Nephron (organoid): ENCODE measurements at regions not wholly inside any gene's neighbourhood (a gene's known extent, or its start where the extent isn't known, plus 50 kb on each side); places are given as distances from the start of the nearest gene placed in this dataset.

Source experiments
- H3K27ac Mint-ChIP-seq, 3 experiments: 2 replicates each; pipeline ENCODE4 v1.8.0; 2020; ENCODE audit warnings: mixed read lengths in 3 of 3, mild to moderate bottlenecking in 2 of 3, moderate library complexity in 1 of 3
- H3K27me3 Mint-ChIP-seq: 2 replicates; pipeline ENCODE4 v1.8.0; 2021; ENCODE audit warnings: low read depth, mild to moderate bottlenecking, moderate library complexity, mixed read lengths
- H3K36me3 Mint-ChIP-seq: 2 replicates; pipeline ENCODE4 v1.8.0; 2020; ENCODE audit warnings: low read depth, mixed read lengths
- H3K4me1 Mint-ChIP-seq: 2 replicates; pipeline ENCODE4 v1.8.0; 2020; ENCODE audit warnings: mixed read lengths
- H3K4me3 Mint-ChIP-seq, 3 experiments: 2 replicates each; pipeline ENCODE4 v1.8.0; 2020; ENCODE audit warnings: mild to moderate bottlenecking in 3 of 3, mixed read lengths in 3 of 3, moderate library complexity in 2 of 3
- H3K9me3 Mint-ChIP-seq: 2 replicates; pipeline ENCODE4 v1.8.0; 2020; ENCODE audit warnings: mixed read lengths
- CTCF ChIP-seq, 3 experiments: fragments of 200-600 bp; sonication (generic); IDR thresholded peaks; one replicate each; pipeline ENCODE4 v1.5.0; 2021; ENCODE audit warnings: antibody characterized with exemption in 3 of 3; ENCODE audit not compliant: unreplicated experiment in 3 of 3

DNA sequence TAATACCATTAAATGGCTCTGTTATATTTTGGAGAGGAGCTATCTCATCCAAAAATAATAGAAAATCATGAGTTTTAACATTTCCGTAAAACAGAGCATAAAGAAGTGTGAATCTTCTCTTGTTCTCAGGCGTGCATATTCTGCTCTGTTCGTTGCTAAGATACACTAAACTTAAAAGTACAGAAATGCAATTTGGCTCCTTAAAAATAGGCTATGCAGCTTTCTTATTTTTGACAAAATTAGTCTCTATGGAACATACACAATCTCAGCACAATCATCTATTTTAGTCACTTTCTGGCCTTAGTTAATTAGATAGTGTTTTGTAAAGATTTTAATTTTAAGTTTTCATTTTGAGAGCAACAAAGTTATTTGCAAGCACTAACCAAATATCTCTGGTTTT, 79.0 kb upstream of the USP25 start:
- H3K4me3 Mint-ChIP-seq, result no peak overlapping the region
- no peaks in the 10 kb centered on the region for H3K36me3 Mint-ChIP-seq
- H3K9me3 Mint-ChIP-seq, result no peaks in the 10 kb centered on the region
- no peak overlapping the region for H3K27ac Mint-ChIP-seq
- no peaks in the 10 kb centered on the region for H3K27me3 Mint-ChIP-seq
- no peaks in the 10 kb centered on the region for H3K4me1 Mint-ChIP-seq
- TF ChIP-seq CTCF (IDR thresholded peaks at IDR 0.05; ENCODE audit: unreplicated experiment in 3 of 3), result no peak

DNA sequence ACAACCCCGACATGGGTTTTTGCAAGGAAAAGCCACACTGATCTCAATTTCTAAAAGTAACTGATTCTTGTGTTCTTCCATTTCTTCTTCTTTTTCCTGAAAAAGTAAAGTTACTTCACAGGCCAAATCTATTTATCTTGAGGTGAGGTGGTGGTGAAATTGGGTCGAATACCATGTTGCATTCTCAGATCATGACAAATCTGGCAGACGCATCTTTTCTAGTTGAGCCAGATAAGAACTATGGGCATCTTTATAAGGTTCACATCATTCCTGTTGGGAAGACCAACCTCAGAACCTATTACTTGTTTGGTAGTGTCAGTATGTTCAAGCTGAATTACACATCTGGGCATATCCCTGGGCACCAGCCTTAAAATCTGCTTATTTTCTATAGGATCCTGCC, 78.6 kb upstream of the USP25 start:
- H3K36me3 Mint-ChIP-seq, result no peaks in the 10 kb centered on the region
- H3K27ac Mint-ChIP-seq, result no peak overlapping the region
- H3K27me3 Mint-ChIP-seq, result no peaks in the 10 kb centered on the region
- no peak for TF ChIP-seq CTCF (IDR thresholded peaks at IDR 0.05; ENCODE audit: unreplicated experiment in 3 of 3)
- H3K4me3 Mint-ChIP-seq, result no peak overlapping the region
- no peaks in the 10 kb centered on the region for H3K4me1 Mint-ChIP-seq
- H3K9me3 Mint-ChIP-seq, result no peaks in the 10 kb centered on the region

GRCh38 chr21:15653710-15654109, 76.1 kb upstream of the USP25 start:
- peaks cover 2% of the 10 kb centered on the region for H3K9me3 Mint-ChIP-seq
- H3K27me3 Mint-ChIP-seq, result no peaks in the 10 kb centered on the region
- no peak overlapping the region for H3K27ac Mint-ChIP-seq
- no peaks in the 10 kb centered on the region for H3K36me3 Mint-ChIP-seq
- no peak for TF ChIP-seq CTCF (IDR thresholded peaks at IDR 0.05; ENCODE audit: unreplicated experiment in 3 of 3)
- no peaks in the 10 kb centered on the region for H3K4me1 Mint-ChIP-seq
- no peak overlapping the region for H3K4me3 Mint-ChIP-seq

DNA sequence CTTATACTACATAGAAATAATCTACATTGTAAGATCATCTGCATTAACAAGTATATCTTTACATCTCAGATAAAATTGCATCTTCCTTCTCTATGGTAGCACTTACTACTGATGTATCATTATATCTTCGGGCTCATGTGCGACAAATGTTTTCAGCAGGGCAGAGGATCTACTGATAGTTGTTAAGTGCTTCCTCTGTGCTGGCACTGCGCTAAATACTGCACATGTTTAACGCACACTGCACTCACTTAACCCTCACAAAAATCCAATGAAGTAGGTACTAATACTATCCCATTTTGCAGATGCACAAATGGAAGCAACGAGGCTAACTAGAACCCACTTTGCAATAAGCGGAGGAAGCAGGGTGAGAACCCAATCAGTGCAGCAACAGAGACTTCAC, 75.6 kb upstream of the USP25 start:
- TF ChIP-seq CTCF (IDR thresholded peaks at IDR 0.05; ENCODE audit: unreplicated experiment in 3 of 3), result no peak
- Mint-ChIP-seq H3K27ac (no peak overlapping the region), H3K36me3 (no peaks in the 10 kb centered on the region), H3K4me1 (peaks cover 1% of the 10 kb centered on the region), H3K27me3 (no peaks in the 10 kb centered on the region), H3K9me3 (peaks cover 2% of the 10 kb centered on the region), H3K4me3 (no peak overlapping the region)

DNA sequence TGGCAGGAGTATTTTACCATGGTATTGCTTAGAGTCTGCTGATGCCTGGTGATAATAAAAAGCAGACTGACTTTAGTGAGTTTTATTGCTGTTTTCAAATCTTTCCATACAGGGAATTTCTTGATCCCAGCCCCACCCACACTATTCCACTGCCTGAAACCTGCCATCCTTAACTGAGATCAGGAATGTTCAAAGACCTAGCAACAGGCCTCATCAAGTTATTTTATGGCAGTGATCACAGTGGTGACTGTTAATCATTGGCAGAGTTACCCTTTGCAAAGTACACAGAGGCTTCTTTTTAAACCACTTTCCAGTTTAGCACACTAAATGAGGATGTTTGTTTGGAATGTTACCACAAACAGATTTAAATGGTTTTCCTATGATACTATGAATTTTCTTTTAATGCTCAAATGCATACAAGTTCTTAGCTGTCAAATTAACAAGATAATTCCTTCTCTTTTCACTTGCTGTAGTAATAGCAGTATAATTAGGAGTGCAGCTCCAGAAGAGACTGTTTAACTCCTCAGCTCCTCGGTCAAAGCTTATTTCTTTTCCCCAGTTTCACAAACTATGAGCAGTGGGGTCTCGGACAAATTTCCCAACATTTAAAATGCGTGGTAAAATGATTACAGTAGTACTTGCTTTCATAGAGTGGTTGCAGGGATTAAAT, 69.9 kb upstream of the USP25 start:
- peak overlapping the region; percentile 92 to 93 (median 93) for H3K27ac Mint-ChIP-seq
- H3K27me3 Mint-ChIP-seq, result no peaks in the 10 kb centered on the region
- H3K4me3 Mint-ChIP-seq, result peak overlapping the region in 2 of 3 experiments; percentile 24 to 31

More for the DNA sequence above, 69.9 kb upstream of the USP25 start:
- Mint-ChIP-seq H3K36me3 (no peaks in the 10 kb centered on the region), H3K9me3 (peaks cover 2% of the 10 kb centered on the region), H3K4me1 (peaks cover 19% of the 10 kb centered on the region)
- no peak for TF ChIP-seq CTCF (IDR thresholded peaks at IDR 0.05; ENCODE audit: unreplicated experiment in 3 of 3)
